ENCODE measurements at regions not wholly inside any gene's neighbourhood (a gene's known extent, or its start where the extent isn't known, plus 50 kb on each side); places are given as distances from the start of the nearest gene placed in this dataset.
"Not testable (repeated sequence)": the region's sequence is repeated elsewhere in the genome, so short reads cannot be mapped to it uniquely, and the experiment has no call there.

DNA sequence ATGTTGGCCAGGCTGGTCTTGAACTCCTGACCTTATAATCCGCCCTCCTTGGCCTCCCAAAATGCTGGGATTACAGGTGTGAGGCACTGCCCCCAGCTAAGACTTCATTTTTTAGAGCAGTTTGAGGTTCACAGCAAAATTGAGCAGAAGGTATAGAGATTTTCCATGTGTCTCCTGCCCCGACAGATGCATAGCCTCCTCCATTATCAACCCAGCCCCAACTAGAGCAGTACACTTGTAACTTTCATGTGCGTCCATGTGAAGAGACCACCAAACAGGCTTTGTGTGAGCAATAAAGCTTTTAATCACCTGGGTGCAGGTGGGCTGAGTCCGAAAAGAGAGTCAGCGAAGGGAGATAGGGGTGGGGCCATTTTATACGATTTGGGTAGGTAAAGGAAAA, 179.1 kb downstream of the CD83 start:
- DNase-seq = not testable (repeated sequence)

DNA sequence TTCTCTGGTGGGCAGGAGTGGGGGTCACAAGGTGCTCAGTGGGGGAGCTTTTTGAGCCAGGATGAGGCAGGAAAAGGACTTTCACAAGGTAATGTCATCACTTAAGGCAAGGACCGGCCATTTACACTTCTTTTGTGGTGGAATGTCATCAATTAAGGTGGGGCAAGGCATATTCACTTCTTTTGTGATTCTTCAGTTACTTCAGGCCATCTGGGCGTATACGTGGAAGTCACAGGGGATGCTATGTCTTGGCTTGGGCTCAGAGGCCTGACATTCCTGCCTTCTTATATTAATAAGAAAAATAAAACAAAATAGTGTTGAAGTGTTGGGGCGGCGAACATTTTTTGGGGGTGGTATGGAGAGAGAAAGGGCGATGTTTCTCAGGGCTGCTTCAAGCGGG, 179.5 kb downstream of the CD83 start:
- not testable (repeated sequence) for DNase-seq

DNA sequence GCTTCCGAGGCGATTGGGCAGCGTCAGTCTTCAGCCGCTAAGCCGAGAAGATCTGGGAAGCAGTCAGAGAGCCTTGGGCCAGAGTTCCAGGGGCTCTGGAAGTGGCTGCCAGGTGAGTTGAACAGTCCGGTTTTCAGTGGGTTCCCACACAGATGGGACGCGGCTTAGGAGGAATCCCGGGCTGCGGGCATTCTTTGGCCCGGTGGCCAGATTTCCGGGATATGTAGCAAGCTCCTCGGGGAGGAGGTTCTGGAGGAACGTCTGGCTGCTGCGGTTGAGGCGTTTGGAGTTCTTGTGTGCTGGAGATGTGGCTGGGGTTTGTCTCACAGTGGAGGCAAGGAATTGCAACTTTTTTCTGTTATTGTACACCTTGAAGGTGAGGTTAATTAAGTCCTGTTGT, 182.6 kb downstream of the CD83 start:
- DNase-seq = not testable (repeated sequence)

DNA sequence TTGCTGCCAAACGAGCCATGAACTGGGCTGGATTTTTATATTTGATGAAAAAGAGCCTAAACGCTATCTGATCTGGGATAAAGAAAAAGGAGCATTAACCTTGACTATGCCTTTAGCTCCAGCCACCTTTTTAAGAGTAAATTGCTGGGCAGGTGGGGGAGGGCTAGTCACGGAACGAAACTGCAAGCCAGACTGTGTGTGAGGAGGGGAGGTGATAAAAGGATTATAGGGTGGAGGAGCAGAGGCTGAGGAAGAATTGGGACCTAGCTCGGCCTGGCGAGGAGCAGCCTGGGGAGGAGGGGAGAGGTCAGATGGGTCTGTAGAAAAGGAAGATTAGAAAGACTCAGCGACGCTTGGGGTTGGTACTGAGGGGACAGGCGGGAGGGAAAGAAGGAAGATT, 183.1 kb downstream of the CD83 start:
- DNase-seq = not testable (repeated sequence)

DNA sequence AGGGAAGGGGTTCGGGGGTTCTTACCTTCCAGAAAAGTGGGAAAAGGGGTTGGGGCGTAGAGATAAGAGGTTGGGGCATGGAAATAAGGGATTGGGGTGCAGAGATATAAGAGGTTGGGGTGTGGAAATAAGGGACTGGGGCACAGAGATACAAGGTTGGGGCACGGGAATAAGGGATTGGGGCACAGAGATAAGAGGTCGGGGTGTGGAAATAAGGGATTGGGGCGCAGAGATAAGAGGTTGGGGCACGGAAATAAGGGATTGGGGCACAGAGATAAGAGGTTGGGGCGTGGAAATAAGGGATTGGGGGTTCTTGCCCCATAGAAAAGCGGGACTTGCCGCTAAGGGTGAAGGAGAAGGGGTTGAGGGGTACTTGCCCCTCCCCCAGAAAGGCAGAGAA, 183.9 kb downstream of the CD83 start:
- DNase-seq = not testable (repeated sequence)

DNA sequence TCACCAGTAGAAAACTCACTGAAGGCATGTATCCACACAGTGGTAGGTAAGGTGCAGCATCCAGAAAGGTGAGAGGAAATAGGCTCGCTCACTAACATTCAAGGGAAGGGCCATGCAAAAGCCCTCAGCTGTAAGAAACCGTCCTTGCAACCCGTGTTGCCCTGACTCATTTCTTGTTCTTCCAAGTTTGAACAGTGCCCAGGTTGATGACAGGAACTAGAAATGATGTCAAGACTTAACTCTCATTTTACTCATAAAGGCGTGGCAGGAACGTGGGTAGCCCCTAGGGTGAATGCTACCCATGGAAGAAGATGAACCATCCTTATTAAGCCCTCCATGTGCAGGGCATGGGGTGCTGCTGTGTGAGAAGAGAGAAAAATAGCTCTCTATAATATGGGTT, 187.6 kb downstream of the CD83 start:
- no peak for DNase-seq

DNA sequence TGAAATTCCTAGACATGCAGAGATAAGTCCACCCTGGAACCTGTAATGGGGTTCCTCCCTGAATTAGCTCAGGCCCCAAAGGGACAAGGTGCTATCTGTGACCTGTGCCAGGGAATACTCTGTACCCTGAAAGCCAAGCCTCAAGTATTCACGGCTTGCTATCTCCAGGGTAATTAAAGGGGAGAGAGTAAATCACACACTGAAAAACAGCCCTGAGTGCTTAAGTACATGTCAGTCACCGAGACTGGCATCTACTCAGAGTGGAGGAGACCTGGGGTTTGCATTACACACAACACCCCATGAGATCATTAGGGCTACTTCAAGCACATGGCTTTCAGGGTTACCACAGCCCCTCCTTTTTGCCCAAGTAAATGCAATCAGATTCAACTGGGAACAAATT, 188.1 kb downstream of the CD83 start:
- no peak for DNase-seq

DNA sequence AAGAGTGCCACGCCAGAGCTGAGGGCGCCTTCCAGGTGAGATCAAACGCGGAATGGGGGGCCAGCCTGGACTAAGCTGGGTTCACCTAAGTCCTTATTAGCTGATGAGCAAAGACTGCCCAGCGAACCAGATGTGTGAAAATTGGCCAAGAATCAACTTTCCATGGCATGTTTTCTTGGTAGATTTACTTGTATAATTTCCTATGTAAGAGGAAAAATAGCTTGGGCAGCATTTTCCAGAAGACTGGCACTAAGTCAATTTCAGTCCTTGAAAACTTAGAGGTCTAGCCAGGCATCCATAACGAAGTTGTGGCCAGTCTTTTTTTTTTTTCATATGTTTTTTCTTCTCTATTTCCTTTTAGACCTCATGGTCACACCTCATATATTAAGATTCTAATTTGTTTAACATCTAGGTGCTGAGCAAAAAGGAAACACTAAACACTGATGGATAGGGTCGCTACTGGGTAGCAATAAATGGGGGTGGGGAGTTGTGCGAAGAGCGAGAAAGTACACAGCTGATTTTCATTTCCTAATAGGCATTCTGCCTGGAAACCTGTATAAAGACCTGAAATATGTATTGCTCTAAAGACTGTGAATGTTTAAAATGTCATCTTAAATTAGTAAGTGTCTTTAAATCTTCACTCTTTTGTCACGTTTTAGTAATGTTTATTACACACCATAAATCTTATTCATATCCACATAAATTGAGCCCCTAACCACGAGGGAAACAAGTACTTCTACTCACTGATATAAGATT, 188.8 kb downstream of the CD83 start:
- DNase-seq = no peak

DNA sequence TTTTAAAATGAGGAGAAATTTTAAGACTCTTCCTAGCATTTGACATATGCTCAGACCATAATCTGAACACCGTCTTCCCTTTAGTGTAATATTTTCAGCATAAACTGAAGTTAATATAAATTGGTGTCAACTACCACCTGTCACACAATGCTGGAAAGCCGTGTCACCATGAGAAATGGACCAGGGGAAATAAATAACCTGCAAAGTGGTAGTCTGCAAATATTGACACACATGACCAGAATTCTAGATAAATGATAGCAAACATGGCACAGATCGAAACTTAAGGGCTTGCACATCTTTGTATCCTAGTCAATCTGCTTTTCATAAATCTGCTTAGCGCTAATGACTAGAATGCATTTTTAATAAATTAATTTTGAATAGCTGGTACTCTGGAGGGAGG, 191.9 kb downstream of the CD83 start:
- no peak for DNase-seq

DNA sequence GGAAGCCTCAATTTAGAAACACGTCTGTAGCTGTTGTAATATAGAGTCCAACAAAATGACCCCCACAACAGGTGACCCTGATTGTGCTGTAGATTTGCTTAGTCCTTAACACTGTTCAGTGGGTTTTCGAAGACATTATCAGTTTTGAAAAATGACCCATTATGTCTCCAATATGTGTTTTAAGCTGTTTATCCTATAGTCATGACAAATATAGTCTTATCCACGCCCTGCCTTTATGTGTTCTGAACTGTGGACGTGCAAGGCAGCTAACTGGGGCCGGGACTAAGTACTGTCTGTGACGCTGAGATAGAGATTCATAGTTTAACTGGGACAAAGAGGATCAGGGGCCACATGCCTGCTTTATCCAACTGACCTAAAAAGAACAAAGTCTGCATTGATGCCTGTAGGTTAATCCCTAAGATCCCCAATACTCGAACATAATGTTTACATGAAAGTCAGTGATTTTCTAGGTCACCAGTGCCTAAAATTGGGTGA, 192.4 kb downstream of the CD83 start:
- DNase-seq = no peak

DNA sequence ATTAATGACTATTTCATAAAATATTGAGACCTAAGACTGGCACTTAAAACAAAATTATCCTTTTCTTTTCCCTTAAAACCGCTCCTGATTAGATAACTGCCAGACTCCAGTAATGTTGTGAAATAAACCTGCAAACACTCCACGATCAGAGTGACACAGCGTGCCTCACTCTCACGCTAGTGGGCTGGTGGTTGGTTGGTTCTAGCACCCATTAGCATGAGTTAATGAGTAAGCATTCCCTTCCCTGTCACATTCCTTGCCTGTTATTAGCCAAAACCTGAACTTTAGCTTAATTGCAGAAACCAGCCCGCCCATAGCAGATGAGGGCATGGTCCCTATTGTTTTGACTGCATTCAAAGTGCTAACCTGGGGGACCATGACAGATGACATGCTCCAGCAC, 193.4 kb downstream of the CD83 start:
- no peak for DNase-seq

DNA sequence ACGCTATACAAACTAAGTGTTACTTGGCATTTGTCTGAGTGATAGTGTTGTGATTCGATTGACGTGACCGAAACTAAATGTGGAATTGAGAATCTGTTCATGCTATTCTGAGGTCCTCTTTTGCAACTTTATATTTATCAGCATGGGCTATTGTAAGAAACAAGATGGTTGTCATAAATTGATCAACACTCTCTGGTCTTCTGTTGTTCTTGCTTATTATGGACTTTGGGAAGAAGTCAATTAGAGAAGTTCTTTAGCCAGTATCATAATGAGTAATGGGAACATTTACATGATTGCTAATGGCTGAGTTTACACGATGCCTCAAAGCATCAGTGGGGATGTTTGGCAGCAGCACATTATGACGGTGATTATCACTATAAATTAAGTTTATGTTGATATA, 195.0 kb downstream of the CD83 start:
- no peak for DNase-seq

DNA sequence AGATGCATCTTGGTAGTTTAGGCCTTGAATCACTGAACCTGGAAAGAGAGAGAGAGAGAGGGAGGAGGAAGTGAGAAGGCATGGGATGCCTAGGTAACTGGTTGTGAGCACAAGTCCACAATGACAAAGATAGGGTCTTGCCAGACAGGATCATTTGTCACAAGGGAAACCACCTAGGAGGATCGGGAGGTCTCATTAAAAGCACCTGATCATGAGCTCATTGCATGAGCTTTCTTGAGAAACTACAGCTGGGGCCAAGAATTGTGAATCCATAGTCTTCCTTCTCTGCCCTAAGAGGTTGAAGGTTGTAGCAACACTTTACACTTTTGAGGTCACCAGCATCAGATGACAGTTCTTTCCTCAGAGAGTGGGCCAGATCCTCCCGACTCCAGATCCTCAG, 195.7 kb downstream of the CD83 start:
- DNase-seq = no peak

DNA sequence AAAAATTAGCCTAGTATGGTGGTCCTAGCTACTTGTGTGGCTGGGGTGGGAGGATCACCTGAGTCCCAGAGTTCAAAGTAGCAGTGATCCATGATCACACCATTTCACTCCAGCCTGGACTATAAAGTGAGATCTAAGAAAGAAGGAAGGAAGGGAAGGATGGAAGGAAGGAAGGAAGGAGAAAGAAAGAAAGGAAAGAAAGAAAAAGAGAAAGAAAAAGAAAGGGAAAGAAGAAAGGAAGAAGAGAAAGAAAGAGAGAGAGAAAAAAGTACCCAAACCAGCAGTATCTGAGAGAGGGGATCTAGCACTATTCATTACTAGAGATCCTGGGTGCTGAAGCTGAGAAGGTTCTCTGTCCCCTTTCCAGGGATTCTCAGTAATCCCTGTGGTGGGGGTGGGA, 197.8 kb downstream of the CD83 start:
- no peak for DNase-seq

DNA sequence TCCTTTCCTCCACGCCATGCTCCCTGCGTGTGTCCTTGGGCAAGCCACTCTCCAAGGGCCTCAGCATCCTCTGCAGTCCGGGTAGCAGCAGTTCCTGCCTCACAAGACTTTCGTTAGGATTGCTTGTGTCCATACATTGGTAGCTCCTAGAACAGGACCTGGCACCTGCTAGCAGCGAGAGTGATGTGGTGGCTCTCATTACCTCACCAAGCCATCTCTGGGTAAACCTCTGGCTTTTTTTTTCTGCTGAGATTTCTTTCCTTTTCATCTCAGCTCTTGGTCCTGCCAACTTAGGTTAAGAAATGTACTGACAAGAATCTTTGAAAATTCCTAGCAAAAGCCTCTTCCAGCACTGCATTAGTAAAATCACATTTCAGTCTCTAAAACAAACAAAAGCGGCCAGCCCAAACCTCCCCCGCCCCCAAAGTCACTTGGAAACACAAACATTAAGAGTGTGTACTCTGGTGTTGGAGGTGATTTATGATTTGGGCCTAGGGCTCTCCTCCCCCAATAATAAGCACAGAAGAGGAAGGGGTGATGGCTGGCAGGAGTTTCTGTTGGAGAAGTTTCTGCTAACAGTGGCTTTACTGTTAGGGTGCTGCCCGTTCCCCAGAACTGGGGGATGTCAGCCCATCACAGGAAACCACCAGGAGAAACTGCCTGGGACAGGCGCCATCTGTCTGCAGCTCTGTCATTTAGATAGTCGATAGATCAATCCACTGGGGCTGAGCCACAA, 199.2 kb downstream of the CD83 start:
- DNase-seq = no peak

DNA sequence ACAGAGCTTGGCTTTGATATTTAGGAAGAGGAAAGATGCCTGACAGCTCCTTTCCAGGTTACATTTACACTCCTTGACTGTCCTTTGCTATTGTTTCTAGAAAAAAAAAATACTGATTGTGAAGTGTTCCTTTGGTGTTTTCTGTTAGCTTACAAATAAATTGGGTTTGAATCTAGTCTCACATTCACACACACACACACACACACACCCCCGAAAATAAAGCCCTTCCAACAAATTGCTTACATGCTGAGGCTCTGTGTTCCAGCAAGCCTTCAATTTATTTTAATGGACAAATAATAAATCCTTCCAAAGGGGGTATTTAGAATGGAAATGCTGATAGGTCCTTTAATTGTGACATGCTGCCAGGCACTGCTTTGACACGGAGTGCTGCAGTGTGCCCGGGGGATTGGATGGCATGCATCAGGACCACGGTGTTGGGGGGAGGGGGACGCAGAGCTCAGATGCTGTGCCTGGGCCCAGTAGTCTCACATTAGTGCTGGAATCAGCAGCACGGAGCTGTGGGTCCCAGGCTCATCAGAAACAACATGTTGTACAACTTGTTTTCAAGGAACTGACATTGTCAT, 199.9 kb downstream of the CD83 start:
- no peak for DNase-seq

DNA sequence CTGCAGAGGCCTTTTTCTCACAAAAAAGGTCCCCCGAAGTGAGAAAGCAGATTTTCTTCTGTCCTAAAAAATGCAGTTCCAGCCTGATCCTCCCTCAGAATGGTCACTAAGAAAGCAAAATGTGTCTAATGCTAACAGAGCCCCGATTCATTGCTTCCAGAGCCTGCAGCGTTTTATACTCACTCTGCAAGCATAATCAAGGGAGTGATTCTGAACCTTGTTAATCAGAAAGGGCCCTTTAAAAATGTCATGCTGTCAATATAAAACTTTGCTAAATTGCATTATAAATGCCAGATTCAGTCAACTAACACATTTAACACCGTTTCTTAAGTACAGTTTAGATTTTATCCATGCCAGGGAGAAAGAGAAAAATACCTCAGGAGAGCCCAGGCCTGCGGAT, 202.8 kb downstream of the CD83 start:
- DNase-seq = no peak

DNA sequence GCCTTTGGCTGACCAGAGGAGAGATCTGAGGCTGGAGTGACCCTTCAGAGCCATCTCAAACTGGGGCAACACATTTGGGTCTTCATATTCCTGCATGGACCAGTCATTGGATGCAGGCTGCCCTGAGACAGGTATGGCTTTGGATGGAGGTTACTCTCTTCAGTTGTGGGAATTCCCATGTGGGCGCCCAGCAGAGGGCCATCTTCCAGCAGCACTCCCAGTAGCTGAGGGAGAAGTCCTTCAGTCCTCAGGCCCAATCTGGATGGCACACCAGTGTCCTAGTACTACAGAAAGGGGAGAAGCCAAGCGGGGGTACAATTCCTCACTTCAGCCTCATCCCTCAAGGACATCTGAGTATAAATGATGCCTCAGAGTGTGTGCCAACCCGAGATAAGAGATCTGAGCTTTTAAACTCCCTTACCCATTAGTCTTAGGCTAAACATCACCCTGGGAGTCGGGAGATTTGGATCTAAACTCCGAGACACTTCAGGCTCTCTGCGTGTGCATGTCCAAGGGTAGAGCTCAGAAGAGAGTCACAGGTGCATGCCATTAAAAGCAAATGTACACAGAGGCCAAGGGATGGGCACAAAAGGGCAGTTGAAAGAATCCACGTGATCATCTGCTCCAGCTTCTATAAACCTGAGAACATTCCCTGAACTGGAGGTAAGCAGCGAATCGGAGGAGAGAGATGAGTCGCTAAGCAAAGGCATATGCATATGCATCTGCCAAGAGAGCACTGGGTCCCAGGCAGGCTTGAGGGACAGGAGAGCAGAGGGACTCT, 204.6 kb downstream of the CD83 start:
- no peak for DNase-seq

DNA sequence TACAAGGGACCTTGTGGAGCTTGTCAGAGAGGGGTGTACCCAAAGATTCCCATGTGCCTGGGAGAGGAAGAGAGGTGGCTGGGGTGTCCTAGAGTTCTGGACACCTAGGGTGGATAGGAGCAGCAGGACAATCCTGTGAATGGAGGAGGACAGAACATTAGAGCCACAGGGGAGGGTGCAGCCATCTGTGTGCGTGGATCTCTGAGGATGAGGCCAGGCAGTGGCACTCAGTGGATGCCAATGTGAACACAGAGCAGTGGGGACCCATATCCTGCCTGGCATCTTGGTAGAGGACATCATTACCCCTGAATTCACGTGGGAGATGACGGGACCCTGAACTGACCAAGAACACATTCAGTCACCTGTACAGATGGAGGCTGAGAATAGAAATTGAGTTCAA, 205.3 kb downstream of the CD83 start:
- DNase-seq = no peak

DNA sequence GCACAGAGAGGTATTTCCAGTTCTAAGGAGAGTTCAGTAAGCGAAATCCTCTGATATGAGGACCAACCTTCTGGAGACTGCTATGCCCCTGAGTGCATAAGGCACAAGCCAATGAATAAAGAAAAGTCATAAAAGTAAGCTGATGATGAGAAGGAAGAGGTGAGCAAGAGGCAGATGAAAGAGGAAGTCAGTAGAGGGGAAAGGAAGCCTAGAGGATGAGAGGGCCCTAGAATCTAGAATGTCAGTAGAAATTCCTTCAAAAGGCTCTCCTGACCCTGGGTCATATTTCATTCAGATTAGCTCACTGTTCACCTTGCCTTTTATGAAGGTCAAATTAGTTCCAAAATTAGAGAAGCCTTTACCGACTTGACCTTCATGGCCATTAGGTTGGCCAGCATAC, 209.2 kb downstream of the CD83 start:
- DNase-seq = no peak

DNA sequence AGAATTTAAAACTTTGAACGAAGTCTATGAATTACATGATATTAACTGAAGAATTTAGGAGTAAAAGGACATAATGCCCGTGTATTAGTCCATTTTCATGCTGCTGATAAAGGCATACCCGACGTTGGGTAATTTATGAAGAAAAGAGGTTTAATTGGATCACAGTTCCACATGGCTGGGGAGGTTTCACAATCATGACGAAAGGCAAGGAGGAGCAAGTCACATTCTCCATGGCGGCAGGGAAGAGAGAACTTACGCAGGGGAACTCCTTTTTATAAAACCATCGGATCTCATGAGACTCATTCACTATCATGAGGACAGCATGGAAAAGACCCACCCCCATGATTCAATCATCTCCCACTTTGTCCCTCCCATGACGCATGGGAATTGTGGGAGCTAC, 210.6 kb downstream of the CD83 start:
- DNase-seq = no peak

DNA sequence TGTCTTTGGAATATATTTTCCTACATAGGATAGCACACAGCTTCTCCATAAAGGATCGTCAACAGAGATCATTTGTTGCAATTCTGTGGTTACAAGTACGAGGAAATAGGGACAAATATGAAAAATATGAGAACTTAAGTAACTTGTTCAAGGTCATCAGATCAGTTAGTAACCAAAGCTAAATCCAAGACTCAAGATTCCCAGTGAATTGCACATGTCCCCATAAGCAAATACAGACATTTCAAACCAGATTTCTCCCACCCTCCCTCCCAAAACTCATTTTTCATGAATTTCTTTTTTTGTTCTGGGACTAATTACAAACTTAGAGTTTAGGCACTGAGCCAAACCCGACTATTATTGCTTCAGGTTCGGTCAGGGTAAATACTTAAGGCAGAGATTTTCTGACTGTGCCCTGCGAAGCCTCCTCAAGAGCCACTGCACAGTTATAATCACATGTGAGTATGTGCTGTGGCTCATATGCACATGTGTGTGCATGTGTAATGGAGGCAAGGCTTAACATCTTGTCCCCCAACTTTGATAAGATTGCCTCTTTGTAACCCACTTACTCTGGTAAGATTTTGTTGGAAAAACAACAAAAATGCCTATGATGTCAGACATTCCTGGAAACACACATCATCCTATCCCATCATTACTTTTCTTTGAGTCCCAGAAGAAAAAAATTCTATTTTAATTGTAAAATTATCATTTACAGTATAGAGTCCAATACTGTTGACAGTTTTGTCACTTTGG, 216.2 kb downstream of the CD83 start:
- no peak for DNase-seq
